ENCODE measurements at regions not wholly inside any gene's neighbourhood (a gene's known extent, or its start where the extent isn't known, plus 50 kb on each side); places are given as distances from the start of the nearest gene placed in this dataset.

- no peak for TF ChIP-seq E4F1 (IDR thresholded peaks at IDR 0.05; ENCODE audit: borderline replicate concordance, partially characterized antibody)
- TF ChIP-seq CREM (IDR thresholded peaks at IDR 0.05; ENCODE audit: low read depth) = no peak
These were observed 59.8 kb upstream of the SLC35F3 start (continued) for GRCh38 chr1:233844692-233845091.

All from GM12878 (cell line).